HepG2 (cell line): ENCODE measurements at regions not wholly inside any gene's neighbourhood (a gene's known extent, or its start where the extent isn't known, plus 50 kb on each side); places are given as distances from the start of the nearest gene placed in this dataset.

ENCODE experiments used
- SETDB1 ChIP-seq: sonication (generic); formaldehyde crosslinking; IDR thresholded peaks from 2 replicates; pipeline ENCODE4 v1.5.1; 2020; ENCODE audit warnings: missing genetic modification reagents, mild to moderate bottlenecking, borderline replicate concordance
- ZFP36 ChIP-seq: fragments of 150-350 bp; IDR thresholded peaks from 2 replicates; pipeline ENCODE4 v1.6.1; 2018; ENCODE audit warnings: borderline replicate concordance, low read length, low read depth; ENCODE audit not compliant: partially characterized antibody
- TF ChIP-seq, protein P1 (sequence below): sonication (generic); formaldehyde crosslinking; IDR thresholded peaks from 2 replicates; pipeline ENCODE4 v1.4.0; 2020; ENCODE audit warnings: low read depth, mild to moderate bottlenecking, missing genetic modification reagents

DNA sequence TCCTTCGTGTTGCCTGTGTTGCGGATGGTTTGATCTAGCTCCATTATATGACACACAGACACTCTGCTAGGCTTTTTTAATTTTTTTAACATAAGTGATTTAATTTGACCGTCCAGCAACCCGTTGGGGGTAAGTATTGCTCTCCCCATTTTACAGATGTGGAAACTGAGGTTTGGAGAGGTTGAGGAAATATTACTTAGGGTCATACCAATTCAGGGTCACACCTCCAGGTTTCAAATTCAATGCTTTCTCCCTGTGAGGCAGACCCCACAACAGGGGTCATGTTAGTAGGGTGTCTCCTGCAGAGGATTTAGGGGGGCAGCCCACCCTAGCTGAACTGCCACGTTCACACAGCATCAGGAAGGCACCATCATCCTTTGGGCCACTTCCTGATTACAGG, 179.4 kb downstream of the COPRS start:
- TF ChIP-seq, protein P1, sequence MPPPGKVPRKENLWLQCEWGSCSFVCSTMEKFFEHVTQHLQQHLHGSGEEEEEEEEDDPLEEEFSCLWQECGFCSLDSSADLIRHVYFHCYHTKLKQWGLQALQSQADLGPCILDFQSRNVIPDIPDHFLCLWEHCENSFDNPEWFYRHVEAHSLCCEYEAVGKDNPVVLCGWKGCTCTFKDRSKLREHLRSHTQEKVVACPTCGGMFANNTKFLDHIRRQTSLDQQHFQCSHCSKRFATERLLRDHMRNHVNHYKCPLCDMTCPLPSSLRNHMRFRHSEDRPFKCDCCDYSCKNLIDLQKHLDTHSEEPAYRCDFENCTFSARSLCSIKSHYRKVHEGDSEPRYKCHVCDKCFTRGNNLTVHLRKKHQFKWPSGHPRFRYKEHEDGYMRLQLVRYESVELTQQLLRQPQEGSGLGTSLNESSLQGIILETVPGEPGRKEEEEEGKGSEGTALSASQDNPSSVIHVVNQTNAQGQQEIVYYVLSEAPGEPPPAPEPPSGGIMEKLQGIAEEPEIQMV (CRISPR knock-in tag): no peak
- TF ChIP-seq SETDB1 (CRISPR knock-in tag) (no peak), ZFP36 (no peak)
